SU-DHL-6 (cell line): ENCODE measurements at regions not wholly inside any gene's neighbourhood (a gene's known extent, or its start where the extent isn't known, plus 50 kb on each side); places are given as distances from the start of the nearest gene placed in this dataset.

ENCODE experiments used
- H2AFZ ChIP-seq: fragments of 200-600 bp; sonication (generic); 2 replicates; pipeline ENCODE4 v1.6.1; 2014; ENCODE audit warnings: low read depth, mild to moderate bottlenecking, moderate library complexity, mixed read lengths, antibody characterized with exemption, low read length; ENCODE audit not compliant: severe bottlenecking
- H3F3A ChIP-seq: fragments of 200-600 bp; shearing (Covaris generic); 2 replicates; pipeline ENCODE4 v1.6.0; 2016; ENCODE audit warnings: antibody characterized with exemption, mild to moderate bottlenecking; ENCODE audit not compliant: insufficient read depth
- H3K27ac ChIP-seq: fragments of 200-600 bp; sonication (generic); 2 replicates; pipeline ENCODE4 v1.5.1; 2016; ENCODE audit warnings: low read depth, mild to moderate bottlenecking, low read length, moderate library complexity, mixed read lengths
- H3K27me3 ChIP-seq: fragments of 200-600 bp; sonication (generic), shearing (Covaris generic); 2 replicates; pipeline ENCODE4 v1.6.0; 2014; ENCODE audit warnings: mild to moderate bottlenecking, low read length
- H3K36me3 ChIP-seq: fragments of 200-600 bp; sonication (generic); 2 replicates; pipeline ENCODE4 v1.6.1; 2014; ENCODE audit warnings: mild to moderate bottlenecking, low read length, mixed read lengths
- H3K4me2 ChIP-seq: fragments of 300-600, 200-600 bp; shearing (Covaris generic), sonication (generic); 2 replicates; pipeline ENCODE4 v1.6.0; 2014; ENCODE audit warnings: low read length, low read depth, mild to moderate bottlenecking; ENCODE audit not compliant: poor library complexity, severe bottlenecking
- H3K4me3 ChIP-seq: fragments of 200-600 bp; sonication (generic); 2 replicates; pipeline ENCODE4 v1.5.1; 2014; ENCODE audit warnings: antibody characterized with exemption, low read length, mild to moderate bottlenecking, mixed read lengths; ENCODE audit not compliant: insufficient read depth, poor library complexity, severe bottlenecking
- H3K79me2 ChIP-seq: fragments of 200-600 bp; sonication (generic); 2 replicates; pipeline ENCODE4 v1.6.1; 2014; ENCODE audit warnings: mild to moderate bottlenecking, low read length, moderate library complexity; ENCODE audit not compliant: insufficient read depth
- H3K9ac ChIP-seq: fragments of 200-600 bp; sonication (generic); 2 replicates; pipeline ENCODE4 v1.7.0; 2014; ENCODE audit warnings: mild to moderate bottlenecking, low read length
- H3K9me2 ChIP-seq: fragments of 200-600 bp; sonication (generic); replicated peaks from 2 replicates; pipeline ENCODE4 v1.6.1; 2014; ENCODE audit warnings: low read length; ENCODE audit not compliant: insufficient read depth
- H3K9me3 ChIP-seq: fragments of 200-600 bp; sonication (generic); 2 replicates; pipeline ENCODE4 v1.6.1; 2014; ENCODE audit warnings: low read length, mixed read lengths; ENCODE audit not compliant: insufficient read depth
- H4K20me1 ChIP-seq: fragments of 200-600 bp; sonication (generic); 2 replicates; pipeline ENCODE4 v1.6.1; 2014; ENCODE audit warnings: low read depth, mild to moderate bottlenecking, antibody characterized with exemption, low read length, moderate library complexity, mixed read lengths
- EZH2phosphoT487 ChIP-seq: fragments of 200-600 bp; sonication (generic), shearing (Covaris generic); conservative IDR thresholded peaks from 2 replicates; pipeline ENCODE4 v1.6.1; 2018; ENCODE audit warnings: mild to moderate bottlenecking, antibody characterized with exemption, low read length, moderate library complexity, mixed read lengths
- TF ChIP-seq, protein P1 (sequence below): fragments of 200-600 bp; sonication (generic); IDR thresholded peaks from one replicate; pipeline ENCODE4 v1.5.1; 2017; ENCODE audit warnings: antibody characterized with exemption, mild to moderate bottlenecking, low read length, moderate library complexity; ENCODE audit not compliant: insufficient read depth, poor library complexity, severe bottlenecking

DNA sequence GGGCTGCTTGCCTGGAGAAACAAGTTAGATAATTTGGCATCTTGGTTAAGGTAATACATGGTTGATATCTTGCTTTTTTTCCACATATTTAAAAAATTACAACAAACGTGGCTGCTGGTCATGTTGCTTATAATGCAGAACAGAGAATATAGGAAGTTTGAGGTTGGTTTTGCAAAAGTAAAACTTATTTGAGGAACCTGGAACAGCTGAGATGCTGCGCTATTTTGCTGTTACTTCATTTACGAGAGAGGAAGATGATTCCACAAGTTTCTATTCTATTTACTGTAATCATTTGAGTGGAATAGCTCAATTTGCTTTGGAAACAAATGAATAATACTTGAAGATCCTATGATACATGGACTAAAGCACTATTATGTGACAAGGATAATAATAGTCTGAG lies 118.9 kb downstream of the TMA16 start:
- Histone ChIP-seq H3K27ac (peak overlapping the region; percentile 74), H3K9me2 (no peaks in the 10 kb centered on the region), H3K9me3 (no peaks in the 10 kb centered on the region), H3K9ac (peak overlapping the region; percentile 37), H4K20me1 (no peaks in the 10 kb centered on the region), H3K4me3 (peak overlapping the region; percentile 9), H3K27me3 (no peaks in the 10 kb centered on the region), H2AFZ (peak overlapping the region; percentile 18), H3K79me2 (no peaks in the 10 kb centered on the region), H3K36me3 (no peaks in the 10 kb centered on the region), H3F3A (peaks cover 7% of the 10 kb centered on the region; the same call in 1 of the 2 replicates), H3K4me2 (peak overlapping the region; percentile 60)
- TF ChIP-seq, protein P1, sequence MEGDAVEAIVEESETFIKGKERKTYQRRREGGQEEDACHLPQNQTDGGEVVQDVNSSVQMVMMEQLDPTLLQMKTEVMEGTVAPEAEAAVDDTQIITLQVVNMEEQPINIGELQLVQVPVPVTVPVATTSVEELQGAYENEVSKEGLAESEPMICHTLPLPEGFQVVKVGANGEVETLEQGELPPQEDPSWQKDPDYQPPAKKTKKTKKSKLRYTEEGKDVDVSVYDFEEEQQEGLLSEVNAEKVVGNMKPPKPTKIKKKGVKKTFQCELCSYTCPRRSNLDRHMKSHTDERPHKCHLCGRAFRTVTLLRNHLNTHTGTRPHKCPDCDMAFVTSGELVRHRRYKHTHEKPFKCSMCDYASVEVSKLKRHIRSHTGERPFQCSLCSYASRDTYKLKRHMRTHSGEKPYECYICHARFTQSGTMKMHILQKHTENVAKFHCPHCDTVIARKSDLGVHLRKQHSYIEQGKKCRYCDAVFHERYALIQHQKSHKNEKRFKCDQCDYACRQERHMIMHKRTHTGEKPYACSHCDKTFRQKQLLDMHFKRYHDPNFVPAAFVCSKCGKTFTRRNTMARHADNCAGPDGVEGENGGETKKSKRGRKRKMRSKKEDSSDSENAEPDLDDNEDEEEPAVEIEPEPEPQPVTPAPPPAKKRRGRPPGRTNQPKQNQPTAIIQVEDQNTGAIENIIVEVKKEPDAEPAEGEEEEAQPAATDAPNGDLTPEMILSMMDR = no peak
- no peak for TF ChIP-seq EZH2phosphoT487

DNA sequence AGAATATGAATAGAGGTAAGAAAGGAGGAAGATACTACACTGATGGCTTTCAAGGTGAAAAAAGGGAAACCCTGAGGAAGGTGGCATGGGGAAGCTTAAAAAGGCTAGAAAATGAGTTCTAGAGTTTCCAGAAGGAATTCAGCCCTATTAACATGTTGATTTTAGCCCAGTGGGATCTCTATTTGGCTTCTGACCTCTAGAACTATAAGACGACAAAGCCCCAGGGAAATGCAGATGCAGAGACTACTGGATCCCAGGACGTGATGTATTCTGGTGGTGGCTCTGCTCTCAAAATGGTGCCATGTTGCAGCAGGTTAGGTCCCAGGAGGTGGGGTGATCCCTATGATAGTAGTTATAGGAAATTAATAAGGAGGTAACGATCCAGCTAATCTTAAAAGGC lies 120.4 kb downstream of the TMA16 start:
- H3K4me2 ChIP-seq = no peak overlapping the region
- peaks cover 7% of the 10 kb centered on the region; the same call in 1 of the 2 replicates for H3F3A ChIP-seq
- H3K36me3 ChIP-seq = no peaks in the 10 kb centered on the region
- no peaks in the 10 kb centered on the region for H3K27me3 ChIP-seq
- no peak overlapping the region for H2AFZ ChIP-seq
- TF ChIP-seq, protein P1 = no peak
- no peak for TF ChIP-seq EZH2phosphoT487
- no peak overlapping the region for H3K9ac ChIP-seq
- H3K9me2 ChIP-seq = no peaks in the 10 kb centered on the region
- no peak overlapping the region for H3K27ac ChIP-seq
- no peaks in the 10 kb centered on the region for H4K20me1 ChIP-seq
- H3K79me2 ChIP-seq = no peaks in the 10 kb centered on the region
- no peaks in the 10 kb centered on the region for H3K9me3 ChIP-seq
- H3K4me3 ChIP-seq = no peak overlapping the region

DNA sequence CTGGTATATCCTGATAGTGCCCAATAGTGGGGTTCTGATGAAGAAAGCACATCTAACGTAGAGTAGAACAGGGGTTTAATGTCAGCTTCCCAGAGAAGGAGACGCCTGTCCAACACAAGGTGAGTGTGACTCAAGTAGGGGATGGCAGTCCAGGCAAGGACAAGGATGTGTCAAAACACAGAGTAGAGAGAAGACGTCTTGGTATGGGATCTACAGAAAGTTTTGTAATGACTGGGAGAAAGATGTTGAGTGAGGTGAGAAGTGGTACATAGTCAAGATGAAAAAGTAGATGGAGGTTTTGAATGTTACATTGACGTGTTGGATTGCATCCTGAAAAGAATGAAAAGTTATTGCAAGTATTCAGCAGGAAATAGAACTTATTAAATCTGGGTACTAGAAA lies 124.4 kb downstream of the TMA16 start:
- Histone ChIP-seq H3K36me3 (no peaks in the 10 kb centered on the region), H3K27ac (no peak overlapping the region), H2AFZ (no peak overlapping the region), H3F3A (no peaks in the 10 kb centered on the region), H3K4me3 (no peak overlapping the region), H3K9me2 (no peaks in the 10 kb centered on the region), H3K9ac (no peak overlapping the region), H3K27me3 (no peaks in the 10 kb centered on the region), H3K79me2 (no peaks in the 10 kb centered on the region), H3K4me2 (no peak overlapping the region), H4K20me1 (no peaks in the 10 kb centered on the region), H3K9me3 (no peaks in the 10 kb centered on the region)
- TF ChIP-seq, protein P1 = no peak
- no peak for TF ChIP-seq EZH2phosphoT487

DNA sequence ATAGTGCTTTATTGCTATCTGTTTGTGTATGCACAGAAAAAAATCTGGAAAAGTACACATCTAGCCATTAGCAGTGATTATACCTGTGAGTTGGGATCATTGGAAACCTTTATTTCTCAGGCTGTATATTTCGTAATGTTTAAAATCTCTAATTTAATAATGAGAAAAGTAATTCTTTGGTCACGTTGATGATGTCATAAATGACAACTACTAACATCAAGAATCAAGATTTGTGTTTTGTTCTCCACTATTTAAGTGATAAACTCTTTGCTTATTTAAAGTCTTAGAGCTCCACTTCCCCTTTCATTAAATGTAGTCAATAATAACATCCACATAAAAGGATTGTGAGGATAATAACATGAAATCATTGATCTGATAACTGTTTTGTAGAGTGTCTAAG lies 126.2 kb downstream of the TMA16 start:
- Histone ChIP-seq H3K9me2 (no peaks in the 10 kb centered on the region), H3K27ac (no peak overlapping the region), H3K9me3 (no peaks in the 10 kb centered on the region), H3K27me3 (no peaks in the 10 kb centered on the region), H3K79me2 (no peaks in the 10 kb centered on the region), H3K4me3 (no peak overlapping the region), H3K36me3 (no peaks in the 10 kb centered on the region), H3K4me2 (no peak overlapping the region), H3K9ac (no peak overlapping the region), H3F3A (no peaks in the 10 kb centered on the region), H2AFZ (no peak overlapping the region), H4K20me1 (no peaks in the 10 kb centered on the region)
- no peak for TF ChIP-seq EZH2phosphoT487
- TF ChIP-seq, protein P1 = no peak
